ENCODE measurements at regions not wholly inside any gene's neighbourhood (a gene's known extent, or its start where the extent isn't known, plus 50 kb on each side); places are given as distances from the start of the nearest gene placed in this dataset.

DNA sequence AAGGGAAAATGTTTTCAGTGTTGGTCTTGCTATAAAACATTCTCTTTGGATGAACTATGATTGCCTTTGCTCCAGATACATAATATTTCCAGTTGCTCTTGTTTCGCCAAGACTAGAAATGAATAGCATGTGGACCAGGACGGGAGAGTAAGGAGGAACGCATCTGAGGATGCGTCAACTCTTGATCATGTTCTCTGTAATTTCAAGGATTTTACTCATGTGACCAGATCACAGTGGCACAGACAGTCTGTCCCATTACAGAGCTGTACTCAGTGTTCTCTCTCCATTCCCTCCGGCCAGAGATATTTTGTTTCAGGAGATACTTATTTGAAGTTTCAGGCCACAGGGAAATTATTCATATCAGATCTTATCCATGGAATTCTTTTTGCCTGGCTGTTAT, 266.6 kb downstream of the MID1IP1 start:
- TF ChIP-seq, protein P1, sequence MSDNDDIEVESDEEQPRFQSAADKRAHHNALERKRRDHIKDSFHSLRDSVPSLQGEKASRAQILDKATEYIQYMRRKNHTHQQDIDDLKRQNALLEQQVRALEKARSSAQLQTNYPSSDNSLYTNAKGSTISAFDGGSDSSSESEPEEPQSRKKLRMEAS (IDR thresholded peaks at IDR 0.05), result no peak
- TF ChIP-seq EP300 (IDR thresholded peaks at IDR 0.05; ENCODE audit: borderline replicate concordance), result no peak
- TF ChIP-seq, protein P2, sequence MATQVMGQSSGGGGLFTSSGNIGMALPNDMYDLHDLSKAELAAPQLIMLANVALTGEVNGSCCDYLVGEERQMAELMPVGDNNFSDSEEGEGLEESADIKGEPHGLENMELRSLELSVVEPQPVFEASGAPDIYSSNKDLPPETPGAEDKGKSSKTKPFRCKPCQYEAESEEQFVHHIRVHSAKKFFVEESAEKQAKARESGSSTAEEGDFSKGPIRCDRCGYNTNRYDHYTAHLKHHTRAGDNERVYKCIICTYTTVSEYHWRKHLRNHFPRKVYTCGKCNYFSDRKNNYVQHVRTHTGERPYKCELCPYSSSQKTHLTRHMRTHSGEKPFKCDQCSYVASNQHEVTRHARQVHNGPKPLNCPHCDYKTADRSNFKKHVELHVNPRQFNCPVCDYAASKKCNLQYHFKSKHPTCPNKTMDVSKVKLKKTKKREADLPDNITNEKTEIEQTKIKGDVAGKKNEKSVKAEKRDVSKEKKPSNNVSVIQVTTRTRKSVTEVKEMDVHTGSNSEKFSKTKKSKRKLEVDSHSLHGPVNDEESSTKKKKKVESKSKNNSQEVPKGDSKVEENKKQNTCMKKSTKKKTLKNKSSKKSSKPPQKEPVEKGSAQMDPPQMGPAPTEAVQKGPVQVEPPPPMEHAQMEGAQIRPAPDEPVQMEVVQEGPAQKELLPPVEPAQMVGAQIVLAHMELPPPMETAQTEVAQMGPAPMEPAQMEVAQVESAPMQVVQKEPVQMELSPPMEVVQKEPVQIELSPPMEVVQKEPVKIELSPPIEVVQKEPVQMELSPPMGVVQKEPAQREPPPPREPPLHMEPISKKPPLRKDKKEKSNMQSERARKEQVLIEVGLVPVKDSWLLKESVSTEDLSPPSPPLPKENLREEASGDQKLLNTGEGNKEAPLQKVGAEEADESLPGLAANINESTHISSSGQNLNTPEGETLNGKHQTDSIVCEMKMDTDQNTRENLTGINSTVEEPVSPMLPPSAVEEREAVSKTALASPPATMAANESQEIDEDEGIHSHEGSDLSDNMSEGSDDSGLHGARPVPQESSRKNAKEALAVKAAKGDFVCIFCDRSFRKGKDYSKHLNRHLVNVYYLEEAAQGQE (IDR thresholded peaks at IDR 0.05; ENCODE audit: low read depth), result no peak
- no peak for TF ChIP-seq CEBPB (IDR thresholded peaks at IDR 0.05)
- TF ChIP-seq FOXM1 (IDR thresholded peaks at IDR 0.05; ENCODE audit: borderline replicate concordance, low read depth), result no peak
- TF ChIP-seq TEAD4 (IDR thresholded peaks at IDR 0.05), result no peak
- no peak for TF ChIP-seq ZBTB7A (IDR thresholded peaks at IDR 0.05; ENCODE audit: low read depth)
- TF ChIP-seq TCF12 (IDR thresholded peaks at IDR 0.05; ENCODE audit: low read depth), result no peak
- no peak for TF ChIP-seq USF1 (IDR thresholded peaks at IDR 0.05)
- TF ChIP-seq EGR1 (IDR thresholded peaks at IDR 0.05), result no peak
- no peak for TF ChIP-seq YY1 (IDR thresholded peaks at IDR 0.05; ENCODE audit: low read depth)
- no peak for TF ChIP-seq RAD21 (IDR thresholded peaks at IDR 0.05; ENCODE audit: low read depth)
- TF ChIP-seq CREB1 (IDR thresholded peaks at IDR 0.05; ENCODE audit: low read depth), result no peak
- TF ChIP-seq TAF1 (IDR thresholded peaks at IDR 0.05; ENCODE audit: low read depth), result no peak
- no peak for TF ChIP-seq NFIC (IDR thresholded peaks at IDR 0.05)

GRCh38 chrX:39070009-39070408, 268.8 kb downstream of the MID1IP1 start:
- TF ChIP-seq TCF12 (IDR thresholded peaks at IDR 0.05; ENCODE audit: low read depth) (no peak), USF1 (IDR thresholded peaks at IDR 0.05) (no peak), RAD21 (IDR thresholded peaks at IDR 0.05; ENCODE audit: low read depth) (no peak), TEAD4 (IDR thresholded peaks at IDR 0.05) (no peak), YY1 (IDR thresholded peaks at IDR 0.05; ENCODE audit: low read depth) (no peak), CEBPB (IDR thresholded peaks at IDR 0.05) (no peak), EP300 (IDR thresholded peaks at IDR 0.05; ENCODE audit: borderline replicate concordance) (no peak), TAF1 (IDR thresholded peaks at IDR 0.05; ENCODE audit: low read depth) (no peak), ZBTB7A (IDR thresholded peaks at IDR 0.05; ENCODE audit: low read depth) (no peak)
- TF ChIP-seq, protein P1 (IDR thresholded peaks at IDR 0.05), result no peak
- TF ChIP-seq, protein P2 (IDR thresholded peaks at IDR 0.05; ENCODE audit: low read depth), result no peak

DNA sequence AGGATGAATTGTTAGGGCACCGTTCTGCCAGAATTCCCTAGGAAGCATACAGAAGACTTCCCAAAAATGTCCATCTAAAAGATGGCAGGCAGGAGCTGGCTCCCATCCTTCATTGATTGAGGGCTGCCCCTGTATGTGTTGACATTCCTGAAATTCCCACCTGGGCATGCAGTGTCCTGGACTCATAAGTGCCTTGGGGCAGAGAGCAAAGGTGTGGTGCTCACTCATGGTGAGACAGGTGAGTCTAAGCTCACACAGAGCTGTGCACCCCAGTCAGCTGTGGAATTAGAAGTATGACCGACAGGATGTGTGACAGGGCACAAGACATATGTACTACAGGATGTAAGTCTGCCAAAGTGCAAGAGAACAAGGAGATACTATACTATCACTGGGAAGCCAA, 271.9 kb downstream of the MID1IP1 start:
- TF ChIP-seq TEAD4 (IDR thresholded peaks at IDR 0.05), result no peak
- TF ChIP-seq ZBTB7A (IDR thresholded peaks at IDR 0.05; ENCODE audit: low read depth), result no peak
- TF ChIP-seq, protein P2 (IDR thresholded peaks at IDR 0.05; ENCODE audit: low read depth), result no peak
- TF ChIP-seq, protein P1 (IDR thresholded peaks at IDR 0.05), result no peak
- TF ChIP-seq EP300 (IDR thresholded peaks at IDR 0.05; ENCODE audit: borderline replicate concordance), result no peak
- TF ChIP-seq EGR1 (IDR thresholded peaks at IDR 0.05), result no peak
- no peak for TF ChIP-seq CEBPB (IDR thresholded peaks at IDR 0.05)
- TF ChIP-seq USF1 (IDR thresholded peaks at IDR 0.05), result no peak
- no peak for TF ChIP-seq CREB1 (IDR thresholded peaks at IDR 0.05; ENCODE audit: low read depth)
- no peak for TF ChIP-seq FOXM1 (IDR thresholded peaks at IDR 0.05; ENCODE audit: borderline replicate concordance, low read depth)
- TF ChIP-seq TCF12 (IDR thresholded peaks at IDR 0.05; ENCODE audit: low read depth), result no peak

DNA sequence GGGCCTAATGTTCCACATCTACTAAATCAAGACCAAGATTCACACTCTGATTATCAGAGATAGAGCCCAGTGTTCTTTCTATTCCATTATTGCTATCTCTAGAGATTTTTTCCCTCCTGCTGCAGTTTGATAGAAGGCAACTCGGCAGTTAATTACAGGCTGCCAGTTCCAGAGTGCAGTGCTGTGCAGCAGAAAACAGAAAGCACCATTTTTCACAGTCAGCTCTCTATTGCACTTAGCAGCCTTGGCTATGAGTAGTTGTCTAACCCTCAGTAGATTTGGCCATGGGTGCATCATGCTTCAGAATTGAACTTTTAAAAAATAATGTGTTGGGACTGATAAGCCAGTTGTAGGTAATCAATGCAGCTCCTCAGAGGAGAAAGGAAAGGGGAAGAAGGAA, 295.3 kb downstream of the MID1IP1 start:
- TF ChIP-seq NFIC (IDR thresholded peaks at IDR 0.05) (no peak), ZBTB7A (IDR thresholded peaks at IDR 0.05; ENCODE audit: low read depth) (no peak), CEBPB (IDR thresholded peaks at IDR 0.05) (no peak), FOXM1 (IDR thresholded peaks at IDR 0.05; ENCODE audit: borderline replicate concordance, low read depth) (no peak), YY1 (IDR thresholded peaks at IDR 0.05; ENCODE audit: low read depth) (no peak), TEAD4 (IDR thresholded peaks at IDR 0.05) (no peak), USF1 (IDR thresholded peaks at IDR 0.05) (no peak), TCF12 (IDR thresholded peaks at IDR 0.05; ENCODE audit: low read depth) (no peak), TAF1 (IDR thresholded peaks at IDR 0.05; ENCODE audit: low read depth) (no peak), EGR1 (IDR thresholded peaks at IDR 0.05) (no peak), RAD21 (IDR thresholded peaks at IDR 0.05; ENCODE audit: low read depth) (no peak), CREB1 (IDR thresholded peaks at IDR 0.05; ENCODE audit: low read depth) (no peak), EP300 (IDR thresholded peaks at IDR 0.05; ENCODE audit: borderline replicate concordance) (no peak)
- TF ChIP-seq, protein P1 (IDR thresholded peaks at IDR 0.05), result no peak
- TF ChIP-seq, protein P2 (IDR thresholded peaks at IDR 0.05; ENCODE audit: low read depth), result no peak

Data from Ishikawa (cell line).